Tibial artery (tissue), 4 donors: ENCODE measurements at regions not wholly inside any gene's neighbourhood (a gene's known extent, or its start where the extent isn't known, plus 50 kb on each side); places are given as distances from the start of the nearest gene placed in this dataset.

Experiments used
- DNase-seq, 2 donors: peaks; one replicate each; pipeline ENCODE4 v3.0.0-alpha.2; 2019
- H3K27ac ChIP-seq, 2 donors: fragments of 200-600 bp; sonication (generic) in 1 of 2; 1 replicate in 1 of 2; 2 replicates in 1 of 2; pipeline ENCODE4 v1.5.1; 2018 to 2019; ENCODE audit warnings: mild to moderate bottlenecking in 1 of 2
- H3K27me3 ChIP-seq, 2 donors: fragments of 200-600 bp; sonication (generic) in 1 of 2; one replicate each; pipeline versions ENCODE4 v1.5.1 to v1.6.0; 2016 to 2019
- H3K36me3 ChIP-seq, 3 donors: fragments of 200-600 bp; sonication (generic) in 2 of 3; one replicate each; pipeline ENCODE4 v1.5.1; 2016 to 2019; ENCODE audit warnings: mild to moderate bottlenecking in 2 of 3
- H3K4me1 ChIP-seq, 4 donors: fragments of 200-600 bp; sonication (generic) in 2 of 4; 1 replicate in 3 of 4; 2 replicates in 1 of 4; pipeline ENCODE4 v1.5.1; 2016 to 2019
- H3K4me3 ChIP-seq, 2 donors: fragments of 200-600 bp; sonication (generic) in 1 of 2; 1 replicate in 1 of 2; 2 replicates in 1 of 2; pipeline ENCODE4 v1.5.1; 2018 to 2019; ENCODE audit warnings: mild to moderate bottlenecking in 2 of 2
- H3K9me3 ChIP-seq, 3 donors: fragments of 200-600 bp; sonication (generic) in 1 of 3; one replicate each; pipeline ENCODE4 v1.5.1; 2016 to 2019
- intact Hi-C: fragments of 100-400 bp; cut with DNase I; formaldehyde crosslinking; loops from one replicate; pipeline ENCODE4 v1.15.0; 2023; ENCODE audit warnings: low total_unique reads
- TF ChIP-seq, protein P1 (sequence below), 2 experiments: fragments of 200-600 bp in 1 of 2; fragments of 450-650 bp in 1 of 2; IDR thresholded peaks; one replicate each; pipeline ENCODE4 v1.5.1; 2017 to 2019; ENCODE audit warnings: antibody characterized with exemption in 2 of 2, mild to moderate bottlenecking in 1 of 2, moderate library complexity in 1 of 2

DNA sequence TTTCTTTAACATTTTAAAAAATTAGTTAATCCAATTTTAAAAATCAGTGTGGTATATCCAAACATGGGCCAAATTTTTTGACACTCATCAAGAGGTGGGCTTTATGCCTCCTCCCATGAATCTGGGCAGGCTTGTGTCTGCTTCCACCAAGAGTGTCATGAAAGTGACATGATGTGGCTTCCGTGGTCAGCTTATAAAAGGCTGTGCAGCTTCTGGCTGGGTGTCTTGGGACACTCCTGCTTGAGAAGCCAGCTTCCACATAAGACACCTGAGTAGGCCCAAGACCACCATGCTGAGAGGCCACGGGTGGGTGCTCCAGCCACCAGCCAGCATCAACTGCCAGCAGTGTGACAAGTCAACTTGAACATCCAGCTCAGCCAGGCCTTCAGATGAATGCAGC is 74.3 kb upstream of the RUNX3 start:
- intact Hi-C loops = no loop called here
- TF ChIP-seq, protein P1, sequence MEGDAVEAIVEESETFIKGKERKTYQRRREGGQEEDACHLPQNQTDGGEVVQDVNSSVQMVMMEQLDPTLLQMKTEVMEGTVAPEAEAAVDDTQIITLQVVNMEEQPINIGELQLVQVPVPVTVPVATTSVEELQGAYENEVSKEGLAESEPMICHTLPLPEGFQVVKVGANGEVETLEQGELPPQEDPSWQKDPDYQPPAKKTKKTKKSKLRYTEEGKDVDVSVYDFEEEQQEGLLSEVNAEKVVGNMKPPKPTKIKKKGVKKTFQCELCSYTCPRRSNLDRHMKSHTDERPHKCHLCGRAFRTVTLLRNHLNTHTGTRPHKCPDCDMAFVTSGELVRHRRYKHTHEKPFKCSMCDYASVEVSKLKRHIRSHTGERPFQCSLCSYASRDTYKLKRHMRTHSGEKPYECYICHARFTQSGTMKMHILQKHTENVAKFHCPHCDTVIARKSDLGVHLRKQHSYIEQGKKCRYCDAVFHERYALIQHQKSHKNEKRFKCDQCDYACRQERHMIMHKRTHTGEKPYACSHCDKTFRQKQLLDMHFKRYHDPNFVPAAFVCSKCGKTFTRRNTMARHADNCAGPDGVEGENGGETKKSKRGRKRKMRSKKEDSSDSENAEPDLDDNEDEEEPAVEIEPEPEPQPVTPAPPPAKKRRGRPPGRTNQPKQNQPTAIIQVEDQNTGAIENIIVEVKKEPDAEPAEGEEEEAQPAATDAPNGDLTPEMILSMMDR (IDR thresholded peaks at IDR 0.05) = no peak
- H3K9me3 ChIP-seq = no peaks in the 10 kb centered on the region

DNA sequence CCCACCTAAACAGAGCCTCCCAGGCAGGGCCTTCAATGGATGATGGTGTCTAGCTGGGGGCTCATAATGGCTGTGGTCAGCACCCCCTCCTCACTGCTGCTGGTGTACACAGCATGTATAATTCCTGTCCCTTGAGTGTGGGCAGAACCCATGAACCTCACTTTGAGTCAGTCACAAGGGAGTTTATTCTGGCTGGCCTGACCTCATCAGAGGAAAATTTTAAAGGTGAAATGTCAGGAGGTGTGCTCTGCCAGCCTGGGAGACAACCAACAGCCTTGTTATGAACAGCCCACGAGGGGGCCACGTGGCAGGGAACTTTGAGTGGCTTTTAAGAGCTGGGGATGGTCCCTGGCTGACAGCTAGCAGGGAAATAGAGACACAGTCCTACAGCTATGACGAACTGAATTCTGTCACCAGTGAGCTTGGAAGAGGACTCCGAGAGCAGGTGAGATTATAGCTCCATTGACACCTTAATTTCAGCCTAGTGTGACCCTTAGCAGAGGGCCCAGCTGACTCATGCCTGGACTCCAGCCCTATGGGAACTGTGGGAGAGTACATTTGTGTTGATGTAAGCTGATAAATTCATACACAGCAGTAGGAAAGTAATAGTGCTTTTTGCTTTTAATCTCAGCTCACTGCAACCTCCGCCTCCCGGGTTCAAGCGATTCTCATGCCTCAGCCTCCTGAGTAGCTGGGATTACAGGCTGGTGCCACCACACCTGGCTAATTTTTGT is 73.5 kb upstream of the RUNX3 start:
- no peak overlapping the region for H3K27ac ChIP-seq
- peaks cover 0 to 20% of the 10 kb centered on the region in 2 donors for H3K27me3 ChIP-seq
- no peak for DNase-seq
- no peaks in the 10 kb centered on the region for H3K9me3 ChIP-seq
- H3K4me3 ChIP-seq = no peak overlapping the region
- TF ChIP-seq, protein P1 (IDR thresholded peaks at IDR 0.05) = no peak
- H3K36me3 ChIP-seq = no peaks in the 10 kb centered on the region
- peaks cover 0 to 6% (median 0%) of the 10 kb centered on the region in 4 donors for H3K4me1 ChIP-seq
- intact Hi-C loops = no loop called here

More for the DNA sequence above, 74.3 kb upstream of the RUNX3 start:
- H3K4me3 ChIP-seq = no peak overlapping the region
- no peak overlapping the region for H3K27ac ChIP-seq
- H3K4me1 ChIP-seq = peaks cover 0 to 6% (median 0%) of the 10 kb centered on the region in 4 donors
- H3K36me3 ChIP-seq = no peaks in the 10 kb centered on the region
- H3K27me3 ChIP-seq = peaks cover 0 to 28% of the 10 kb centered on the region in 2 donors
- DNase-seq = no peak

DNA sequence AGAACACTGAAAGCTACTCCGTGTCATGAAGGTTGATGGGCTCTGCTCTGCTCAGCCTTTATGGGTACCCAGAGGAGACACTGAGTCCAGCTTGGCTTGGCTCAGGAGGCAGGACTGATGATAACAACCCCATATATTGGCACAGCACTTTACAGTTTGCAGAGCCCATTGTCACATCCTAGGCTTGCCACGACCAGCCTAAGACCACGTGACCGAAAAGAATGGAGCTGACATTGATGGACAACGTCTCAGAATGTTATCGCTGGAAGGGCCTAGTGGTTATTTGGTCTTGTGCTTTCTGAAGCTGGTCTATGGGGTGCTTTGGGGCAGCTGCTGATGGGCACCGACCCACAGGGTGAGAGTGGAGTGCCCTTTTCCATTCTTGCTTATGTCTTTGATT is 72.9 kb upstream of the RUNX3 start:
- intact Hi-C loops = no loop called here
- Histone ChIP-seq H3K36me3 (no peaks in the 10 kb centered on the region), H3K4me3 (no peak overlapping the region), H3K9me3 (no peaks in the 10 kb centered on the region), H3K4me1 (peaks cover 0 to 6% (median 0%) of the 10 kb centered on the region in 4 donors), H3K27me3 (peaks cover 0 to 15% of the 10 kb centered on the region in 2 donors), H3K27ac (no peak overlapping the region)
- no peak for DNase-seq
- TF ChIP-seq, protein P1 (IDR thresholded peaks at IDR 0.05) = no peak

DNA sequence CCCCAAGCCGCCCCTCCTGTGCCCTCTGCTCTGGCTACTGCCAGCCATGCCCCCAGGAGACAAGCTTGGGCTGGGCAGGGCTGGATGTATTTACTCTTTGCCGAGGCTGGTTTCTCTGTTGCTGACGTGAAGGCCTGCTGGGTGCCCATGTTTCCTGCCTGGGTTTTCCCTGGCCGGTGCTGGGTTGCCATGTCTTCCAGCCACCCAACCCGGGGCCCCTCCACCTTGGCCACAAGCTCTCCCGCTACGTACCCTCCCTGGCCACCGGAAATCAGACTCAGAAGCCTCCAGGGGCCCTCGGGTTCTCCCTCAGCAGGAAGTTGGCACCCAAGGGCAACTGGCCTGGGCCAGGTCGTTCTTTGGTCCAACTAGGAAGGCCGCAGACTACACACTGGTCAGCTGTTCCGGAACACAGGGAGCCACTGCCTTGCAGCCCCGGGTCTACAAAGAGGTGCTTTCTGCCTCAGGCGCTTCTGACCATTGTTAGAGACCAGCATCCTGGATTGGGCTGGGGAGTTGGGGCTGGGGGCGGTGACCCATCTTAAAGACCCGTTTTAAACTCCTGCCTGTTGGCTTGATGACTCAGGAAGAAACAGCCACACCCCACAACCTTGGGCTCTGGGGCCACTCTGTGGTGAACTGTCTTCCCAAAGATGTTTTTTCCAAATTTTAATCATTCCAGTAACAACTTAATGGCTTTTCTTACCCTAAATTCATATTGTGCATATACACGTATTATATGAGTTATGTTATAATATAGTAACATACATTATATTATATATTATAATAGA is 71.2 kb upstream of the RUNX3 start:
- TF ChIP-seq, protein P1 (IDR thresholded peaks at IDR 0.05) = no peak
- Histone ChIP-seq H3K4me3 (no peak overlapping the region), H3K9me3 (no peaks in the 10 kb centered on the region), H3K27me3 (peaks cover 0 to 4% of the 10 kb centered on the region in 2 donors), H3K36me3 (no peaks in the 10 kb centered on the region), H3K27ac (no peak overlapping the region), H3K4me1 (no peaks in the 10 kb centered on the region)
- intact Hi-C loops = no loop called here
- DNase-seq = no peak

DNA sequence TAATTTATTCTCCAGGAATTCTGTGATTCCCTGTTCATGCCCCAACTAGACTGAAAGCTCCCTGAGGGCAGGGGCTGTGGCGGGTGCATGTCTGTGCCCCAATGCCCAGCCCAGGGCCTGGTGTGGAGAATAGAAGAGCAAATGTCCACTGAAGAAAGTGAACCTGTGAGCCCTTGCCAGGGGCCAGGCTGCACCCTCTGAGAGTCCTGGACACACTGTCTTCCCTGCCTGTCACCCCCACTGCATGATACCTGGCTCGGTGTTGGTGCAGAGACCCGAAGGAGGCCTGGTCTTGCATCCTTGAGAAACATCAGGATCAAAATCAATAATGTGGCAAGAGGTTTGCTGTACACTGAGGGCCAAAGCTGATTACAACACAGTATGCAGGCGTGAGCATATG is 69.8 kb upstream of the RUNX3 start:
- no peak overlapping the region for H3K4me3 ChIP-seq
- TF ChIP-seq, protein P1 (IDR thresholded peaks at IDR 0.05) = no peak
- no peaks in the 10 kb centered on the region for H3K9me3 ChIP-seq
- intact Hi-C loops = no loop called here
- no peak overlapping the region for H3K27ac ChIP-seq
- no peaks in the 10 kb centered on the region for H3K27me3 ChIP-seq
- no peak for DNase-seq
- no peaks in the 10 kb centered on the region for H3K36me3 ChIP-seq
- no peaks in the 10 kb centered on the region for H3K4me1 ChIP-seq
